WTC11 (cell line): ENCODE measurements at regions not wholly inside any gene's neighbourhood (a gene's known extent, or its start where the extent isn't known, plus 50 kb on each side); places are given as distances from the start of the nearest gene placed in this dataset.

ENCODE experiments used
- ATAC-seq: fragments of 200-7000 bp; cut with Tn5 transposase; 2 replicates; pipeline ENCODE4 v1.10.0; 2021; ENCODE audit warnings: mild to moderate bottlenecking, moderate library complexity
- CTCF ChIA-PET: fragments of 300-600 bp; sonication (Branson Sonifier 250); formaldehyde crosslinking; loops from one replicate; lab custom pipeline; 2021; ENCODE audit warnings: antibody characterized with exemption; lab: Charles Lee
- POLR2A ChIA-PET: fragments of 350-600 bp; sonication (Branson Sonifier 250); formaldehyde crosslinking; loops from one replicate; lab custom pipeline; 2021; ENCODE audit warnings: antibody characterized with exemption; lab: Charles Lee
- DNase-seq: peaks from one replicate; pipeline ENCODE4 v3.0.0; 2021; ENCODE audit warnings: low spot score
- H3K27ac Mint-ChIP-seq: 2 replicates; pipeline ENCODE4 v1.8.0; 2021; ENCODE audit warnings: mixed read lengths
- H3K27me3 Mint-ChIP-seq: 2 replicates; pipeline ENCODE4 v1.8.0; 2021; ENCODE audit warnings: low read depth, mild to moderate bottlenecking, moderate library complexity, mixed read lengths
- H3K36me3 Mint-ChIP-seq: 2 replicates; pipeline ENCODE4 v1.8.0; 2021; ENCODE audit warnings: mixed read lengths
- H3K4me1 Mint-ChIP-seq: 2 replicates; pipeline ENCODE4 v1.8.0; 2022; ENCODE audit warnings: mixed read lengths
- H3K4me3 Mint-ChIP-seq: 2 replicates; pipeline ENCODE4 v1.8.0; 2021; ENCODE audit warnings: mild to moderate bottlenecking, moderate library complexity, mixed read lengths
- H3K9me3 Mint-ChIP-seq: 2 replicates; pipeline ENCODE4 v1.8.0; 2021; ENCODE audit warnings: mixed read lengths
- MXD4 ChIP-seq: fragments of 250-450 bp; sonication (Bioruptor Pico); IDR thresholded peaks from 2 replicates; pipeline ENCODE4 v1.8.0; 2021; ENCODE audit warnings: mild to moderate bottlenecking, moderate library complexity, borderline replicate concordance
- NFE2L1 ChIP-seq: sonication (generic); formaldehyde crosslinking; IDR thresholded peaks from 2 replicates; pipeline ENCODE4 v1.8.1; 2023; ENCODE audit warnings: missing genetic modification reagents
- OVOL2 ChIP-seq: fragments of 250-450 bp; sonication (Bioruptor Pico); IDR thresholded peaks from 2 replicates; pipeline ENCODE4 v1.9.0; 2021; ENCODE audit warnings: mild to moderate bottlenecking, borderline replicate concordance
- SMAD4 ChIP-seq: sonication (generic); formaldehyde crosslinking; IDR thresholded peaks from 2 replicates; pipeline ENCODE4 v1.8.0; 2022; ENCODE audit warnings: mild to moderate bottlenecking, missing genetic modification reagents
- TEAD4 ChIP-seq: sonication (generic); formaldehyde crosslinking; IDR thresholded peaks from 2 replicates; pipeline ENCODE4 v1.8.0; 2022; ENCODE audit warnings: mild to moderate bottlenecking, missing genetic modification reagents
- ZNF219 ChIP-seq: sonication (generic); formaldehyde crosslinking; IDR thresholded peaks from 2 replicates; pipeline ENCODE4 v1.8.0; 2023; ENCODE audit warnings: missing genetic modification reagents, mild to moderate bottlenecking, borderline replicate concordance
- ZNF317 ChIP-seq: sonication (generic); formaldehyde crosslinking; IDR thresholded peaks from 2 replicates; pipeline ENCODE4 v1.8.1; 2023; ENCODE audit warnings: low read depth, mild to moderate bottlenecking, moderate library complexity, missing genetic modification reagents, borderline replicate concordance
- ZNF416 ChIP-seq: fragments of 250-450 bp; sonication (Bioruptor Pico); IDR thresholded peaks from 2 replicates; pipeline ENCODE4 v1.9.0; 2021; ENCODE audit warnings: mild to moderate bottlenecking, inconsistent platforms
- TF ChIP-seq, protein P1 (sequence below): sonication (generic); formaldehyde crosslinking; IDR thresholded peaks from 2 replicates; pipeline ENCODE4 v1.8.1; 2023; ENCODE audit warnings: mild to moderate bottlenecking, missing genetic modification reagents, moderate library complexity
- TF ChIP-seq, protein P2 (sequence below): sonication (generic); formaldehyde crosslinking; IDR thresholded peaks from 2 replicates; pipeline ENCODE4 v1.8.1; 2022; ENCODE audit warnings: mild to moderate bottlenecking, missing genetic modification reagents, moderate library complexity, borderline replicate concordance
- TF ChIP-seq, protein P3 (sequence below): fragments of 250-450 bp; sonication (Bioruptor Pico); IDR thresholded peaks from 2 replicates; pipeline ENCODE4 v1.9.0; 2021; ENCODE audit warnings: mild to moderate bottlenecking, borderline replicate concordance
- TF ChIP-seq, protein P4 (sequence below): fragments of 250-450 bp; sonication (Bioruptor Pico); IDR thresholded peaks from 2 replicates; pipeline ENCODE4 v1.9.0; 2021; ENCODE audit warnings: mild to moderate bottlenecking
- TF ChIP-seq, protein P5 (sequence below): sonication (generic); formaldehyde crosslinking; IDR thresholded peaks from 2 replicates; pipeline ENCODE4 v1.8.1; 2023; ENCODE audit warnings: mild to moderate bottlenecking, moderate library complexity, missing genetic modification reagents
- TF ChIP-seq, protein P6 (sequence below): sonication (generic); formaldehyde crosslinking; conservative IDR thresholded peaks from 2 replicates; pipeline ENCODE4 v1.8.1; 2023; ENCODE audit warnings: mild to moderate bottlenecking, low read depth, missing genetic modification reagents, moderate library complexity
- TF ChIP-seq, protein P7 (sequence below): fragments of 250-450 bp; sonication (Bioruptor Pico); conservative IDR thresholded peaks from 2 replicates; pipeline ENCODE4 v1.9.0; 2021; ENCODE audit warnings: mild to moderate bottlenecking
- TF ChIP-seq, protein P8 (sequence below): sonication (generic); formaldehyde crosslinking; IDR thresholded peaks from 2 replicates; pipeline ENCODE4 v1.8.1; 2023; ENCODE audit warnings: mild to moderate bottlenecking, missing genetic modification reagents, moderate library complexity

DNA sequence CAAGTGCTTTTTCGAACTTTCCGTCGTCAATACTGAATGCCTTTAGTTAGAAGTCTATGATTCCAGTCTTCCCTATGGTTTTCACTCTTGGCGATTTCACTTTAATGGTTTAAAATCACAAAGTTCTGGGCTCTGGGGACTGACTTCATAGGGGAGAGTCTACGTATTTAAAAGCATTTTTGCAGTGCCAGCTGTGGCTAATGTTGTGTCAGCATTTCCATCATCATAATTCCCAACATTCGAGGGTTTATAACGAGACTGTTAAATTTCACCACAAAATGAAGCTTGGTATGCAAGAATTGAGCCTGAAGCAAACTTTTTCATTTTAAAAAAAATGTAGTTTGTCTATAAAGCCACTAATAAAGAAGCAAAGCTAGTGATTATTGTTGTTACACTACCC lies 242.7 kb downstream of the SOX4 start:
- H3K9me3 Mint-ChIP-seq, result 0 out of 2 replicates have a peak, but pooled peaks cover 4% of the 10 kb centered on the region
- peaks cover 66% of the 10 kb centered on the region for H3K4me1 Mint-ChIP-seq
- ChIA-PET POLR2A (interaction anchor here (1.8 kb wide), 1 partner anchor 11 kb away, joined by 4 read pairs; no protein-coding TSS in a partner anchor), CTCF (no interaction called here)
- H3K27me3 Mint-ChIP-seq, result no peaks in the 10 kb centered on the region
- TF ChIP-seq, protein P1, sequence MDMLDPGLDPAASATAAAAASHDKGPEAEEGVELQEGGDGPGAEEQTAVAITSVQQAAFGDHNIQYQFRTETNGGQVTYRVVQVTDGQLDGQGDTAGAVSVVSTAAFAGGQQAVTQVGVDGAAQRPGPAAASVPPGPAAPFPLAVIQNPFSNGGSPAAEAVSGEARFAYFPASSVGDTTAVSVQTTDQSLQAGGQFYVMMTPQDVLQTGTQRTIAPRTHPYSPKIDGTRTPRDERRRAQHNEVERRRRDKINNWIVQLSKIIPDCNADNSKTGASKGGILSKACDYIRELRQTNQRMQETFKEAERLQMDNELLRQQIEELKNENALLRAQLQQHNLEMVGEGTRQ (CRISPR knock-in tag), result no peak
- TF ChIP-seq, protein P2, sequence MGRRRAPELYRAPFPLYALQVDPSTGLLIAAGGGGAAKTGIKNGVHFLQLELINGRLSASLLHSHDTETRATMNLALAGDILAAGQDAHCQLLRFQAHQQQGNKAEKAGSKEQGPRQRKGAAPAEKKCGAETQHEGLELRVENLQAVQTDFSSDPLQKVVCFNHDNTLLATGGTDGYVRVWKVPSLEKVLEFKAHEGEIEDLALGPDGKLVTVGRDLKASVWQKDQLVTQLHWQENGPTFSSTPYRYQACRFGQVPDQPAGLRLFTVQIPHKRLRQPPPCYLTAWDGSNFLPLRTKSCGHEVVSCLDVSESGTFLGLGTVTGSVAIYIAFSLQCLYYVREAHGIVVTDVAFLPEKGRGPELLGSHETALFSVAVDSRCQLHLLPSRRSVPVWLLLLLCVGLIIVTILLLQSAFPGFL, result no peak
- TF ChIP-seq, protein P3, sequence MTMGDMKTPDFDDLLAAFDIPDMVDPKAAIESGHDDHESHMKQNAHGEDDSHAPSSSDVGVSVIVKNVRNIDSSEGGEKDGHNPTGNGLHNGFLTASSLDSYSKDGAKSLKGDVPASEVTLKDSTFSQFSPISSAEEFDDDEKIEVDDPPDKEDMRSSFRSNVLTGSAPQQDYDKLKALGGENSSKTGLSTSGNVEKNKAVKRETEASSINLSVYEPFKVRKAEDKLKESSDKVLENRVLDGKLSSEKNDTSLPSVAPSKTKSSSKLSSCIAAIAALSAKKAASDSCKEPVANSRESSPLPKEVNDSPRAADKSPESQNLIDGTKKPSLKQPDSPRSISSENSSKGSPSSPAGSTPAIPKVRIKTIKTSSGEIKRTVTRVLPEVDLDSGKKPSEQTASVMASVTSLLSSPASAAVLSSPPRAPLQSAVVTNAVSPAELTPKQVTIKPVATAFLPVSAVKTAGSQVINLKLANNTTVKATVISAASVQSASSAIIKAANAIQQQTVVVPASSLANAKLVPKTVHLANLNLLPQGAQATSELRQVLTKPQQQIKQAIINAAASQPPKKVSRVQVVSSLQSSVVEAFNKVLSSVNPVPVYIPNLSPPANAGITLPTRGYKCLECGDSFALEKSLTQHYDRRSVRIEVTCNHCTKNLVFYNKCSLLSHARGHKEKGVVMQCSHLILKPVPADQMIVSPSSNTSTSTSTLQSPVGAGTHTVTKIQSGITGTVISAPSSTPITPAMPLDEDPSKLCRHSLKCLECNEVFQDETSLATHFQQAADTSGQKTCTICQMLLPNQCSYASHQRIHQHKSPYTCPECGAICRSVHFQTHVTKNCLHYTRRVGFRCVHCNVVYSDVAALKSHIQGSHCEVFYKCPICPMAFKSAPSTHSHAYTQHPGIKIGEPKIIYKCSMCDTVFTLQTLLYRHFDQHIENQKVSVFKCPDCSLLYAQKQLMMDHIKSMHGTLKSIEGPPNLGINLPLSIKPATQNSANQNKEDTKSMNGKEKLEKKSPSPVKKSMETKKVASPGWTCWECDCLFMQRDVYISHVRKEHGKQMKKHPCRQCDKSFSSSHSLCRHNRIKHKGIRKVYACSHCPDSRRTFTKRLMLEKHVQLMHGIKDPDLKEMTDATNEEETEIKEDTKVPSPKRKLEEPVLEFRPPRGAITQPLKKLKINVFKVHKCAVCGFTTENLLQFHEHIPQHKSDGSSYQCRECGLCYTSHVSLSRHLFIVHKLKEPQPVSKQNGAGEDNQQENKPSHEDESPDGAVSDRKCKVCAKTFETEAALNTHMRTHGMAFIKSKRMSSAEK (CRISPR knock-in tag), result no peak
- TF ChIP-seq SMAD4 (CRISPR knock-in tag), result no peak
- TF ChIP-seq, protein P4, sequence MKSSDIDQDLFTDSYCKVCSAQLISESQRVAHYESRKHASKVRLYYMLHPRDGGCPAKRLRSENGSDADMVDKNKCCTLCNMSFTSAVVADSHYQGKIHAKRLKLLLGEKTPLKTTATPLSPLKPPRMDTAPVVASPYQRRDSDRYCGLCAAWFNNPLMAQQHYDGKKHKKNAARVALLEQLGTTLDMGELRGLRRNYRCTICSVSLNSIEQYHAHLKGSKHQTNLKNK, result no peak
- TF ChIP-seq ZNF317 (CRISPR knock-in tag), result no peak
- no peak for TF ChIP-seq NFE2L1 (CRISPR knock-in tag)
- TF ChIP-seq TEAD4 (CRISPR knock-in tag), result no peak
- ATAC-seq (no peak), DNase-seq (no peak)
- H3K4me3 Mint-ChIP-seq, result peak overlapping the region; percentile 20
- peak overlapping the region; percentile 95 for H3K27ac Mint-ChIP-seq
- peaks cover 11% of the 10 kb centered on the region for H3K36me3 Mint-ChIP-seq

DNA sequence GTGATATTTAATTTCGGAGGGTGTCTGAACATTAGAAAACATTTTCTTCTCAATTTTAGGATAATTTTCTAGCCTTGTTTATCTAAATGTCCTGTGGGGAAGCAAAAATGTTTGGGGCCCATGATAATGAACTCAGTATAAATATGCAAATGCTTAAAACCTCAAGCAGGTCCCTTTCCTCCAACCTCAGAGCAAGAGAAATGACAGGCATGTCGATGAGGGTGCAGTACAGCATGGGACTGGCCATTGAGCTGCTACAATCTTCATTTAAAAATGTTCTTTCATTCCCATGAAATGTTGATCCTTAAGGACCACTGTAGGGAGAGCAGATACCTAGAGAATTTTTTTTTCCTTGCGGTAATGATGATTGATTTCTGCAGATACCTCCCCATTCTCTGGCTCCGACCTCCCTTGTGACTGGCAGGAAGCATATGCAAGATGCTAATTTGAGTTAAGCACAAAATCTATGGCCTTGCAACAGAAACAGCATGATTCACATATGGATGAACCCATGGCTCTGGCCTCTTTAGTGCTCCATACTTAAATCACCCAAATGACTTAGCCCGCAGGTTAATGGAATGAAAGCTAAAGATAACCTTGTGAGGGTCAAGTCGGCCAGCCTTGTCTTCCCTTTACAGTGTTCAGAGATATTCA lies 243.3 kb downstream of the SOX4 start:
- ChIA-PET POLR2A (interaction anchor here (1.8 kb wide), 1 partner anchor 11 kb away, joined by 4 read pairs; no protein-coding TSS in a partner anchor), CTCF (no interaction called here)
- H3K4me3 Mint-ChIP-seq, result peak overlapping the region; percentile 20
- H3K27ac Mint-ChIP-seq, result peak overlapping the region; percentile 95
- ATAC-seq (peak; percentile 65), DNase-seq (no peak)
- H3K4me1 Mint-ChIP-seq, result peaks cover 64% of the 10 kb centered on the region
- H3K36me3 Mint-ChIP-seq, result peaks cover 11% of the 10 kb centered on the region
- no peaks in the 10 kb centered on the region for H3K27me3 Mint-ChIP-seq
- 0 out of 2 replicates have a peak, but pooled peaks cover 4% of the 10 kb centered on the region for H3K9me3 Mint-ChIP-seq
- no peak for TF ChIP-seq MXD4
- TF ChIP-seq ZNF219 (CRISPR knock-in tag), result no peak

DNA sequence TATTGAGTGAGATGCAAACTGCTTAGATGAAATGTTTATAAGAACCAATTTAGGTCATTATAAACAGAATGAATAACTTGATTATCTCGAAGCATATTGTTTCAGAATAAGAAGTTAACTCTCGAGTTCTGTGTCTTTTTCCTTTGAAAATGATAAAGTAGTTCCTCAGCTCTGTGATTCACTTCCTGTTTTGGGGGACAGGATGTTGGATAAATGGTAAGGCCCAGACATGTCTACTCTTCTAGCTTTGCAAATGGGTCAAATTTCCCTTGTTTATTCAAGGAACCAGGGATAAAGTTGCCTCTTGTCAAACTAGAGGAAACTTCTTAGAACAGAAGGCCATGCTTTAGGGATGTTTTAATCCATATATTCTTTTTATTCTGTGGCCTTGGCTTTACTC lies 246.9 kb downstream of the SOX4 start:
- Mint-ChIP-seq H3K4me1 (peaks cover 76% of the 10 kb centered on the region), H3K36me3 (peaks cover 11% of the 10 kb centered on the region), H3K4me3 (no peak overlapping the region), H3K27ac (peak overlapping the region; percentile 51), H3K9me3 (0 out of 2 replicates have a peak, but pooled peaks cover 4% of the 10 kb centered on the region), H3K27me3 (no peaks in the 10 kb centered on the region)
- POLR2A ChIA-PET, result no interaction called here
- no peak for DNase-seq
- CTCF ChIA-PET, result interaction anchor here (0.6 kb wide), 1 partner anchor 95 kb away, joined by 4 read pairs; no protein-coding TSS in a partner anchor
- no peak for ATAC-seq
- TF ChIP-seq OVOL2 (CRISPR knock-in tag) (no peak), ZNF416 (no peak)
- TF ChIP-seq, protein P5, sequence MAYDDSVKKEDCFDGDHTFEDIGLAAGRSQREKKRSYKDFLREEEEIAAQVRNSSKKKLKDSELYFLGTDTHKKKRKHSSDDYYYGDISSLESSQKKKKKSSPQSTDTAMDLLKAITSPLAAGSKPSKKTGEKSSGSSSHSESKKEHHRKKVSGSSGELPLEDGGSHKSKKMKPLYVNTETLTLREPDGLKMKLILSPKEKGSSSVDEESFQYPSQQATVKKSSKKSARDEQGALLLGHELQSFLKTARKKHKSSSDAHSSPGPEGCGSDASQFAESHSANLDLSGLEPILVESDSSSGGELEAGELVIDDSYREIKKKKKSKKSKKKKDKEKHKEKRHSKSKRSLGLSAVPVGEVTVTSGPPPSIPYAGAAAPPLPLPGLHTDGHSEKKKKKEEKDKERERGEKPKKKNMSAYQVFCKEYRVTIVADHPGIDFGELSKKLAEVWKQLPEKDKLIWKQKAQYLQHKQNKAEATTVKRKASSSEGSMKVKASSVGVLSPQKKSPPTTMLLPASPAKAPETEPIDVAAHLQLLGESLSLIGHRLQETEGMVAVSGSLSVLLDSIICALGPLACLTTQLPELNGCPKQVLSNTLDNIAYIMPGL (CRISPR knock-in tag), result no peak
- TF ChIP-seq, protein P6, sequence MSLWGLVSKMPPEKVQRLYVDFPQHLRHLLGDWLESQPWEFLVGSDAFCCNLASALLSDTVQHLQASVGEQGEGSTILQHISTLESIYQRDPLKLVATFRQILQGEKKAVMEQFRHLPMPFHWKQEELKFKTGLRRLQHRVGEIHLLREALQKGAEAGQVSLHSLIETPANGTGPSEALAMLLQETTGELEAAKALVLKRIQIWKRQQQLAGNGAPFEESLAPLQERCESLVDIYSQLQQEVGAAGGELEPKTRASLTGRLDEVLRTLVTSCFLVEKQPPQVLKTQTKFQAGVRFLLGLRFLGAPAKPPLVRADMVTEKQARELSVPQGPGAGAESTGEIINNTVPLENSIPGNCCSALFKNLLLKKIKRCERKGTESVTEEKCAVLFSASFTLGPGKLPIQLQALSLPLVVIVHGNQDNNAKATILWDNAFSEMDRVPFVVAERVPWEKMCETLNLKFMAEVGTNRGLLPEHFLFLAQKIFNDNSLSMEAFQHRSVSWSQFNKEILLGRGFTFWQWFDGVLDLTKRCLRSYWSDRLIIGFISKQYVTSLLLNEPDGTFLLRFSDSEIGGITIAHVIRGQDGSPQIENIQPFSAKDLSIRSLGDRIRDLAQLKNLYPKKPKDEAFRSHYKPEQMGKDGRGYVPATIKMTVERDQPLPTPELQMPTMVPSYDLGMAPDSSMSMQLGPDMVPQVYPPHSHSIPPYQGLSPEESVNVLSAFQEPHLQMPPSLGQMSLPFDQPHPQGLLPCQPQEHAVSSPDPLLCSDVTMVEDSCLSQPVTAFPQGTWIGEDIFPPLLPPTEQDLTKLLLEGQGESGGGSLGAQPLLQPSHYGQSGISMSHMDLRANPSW (CRISPR knock-in tag), result no peak
- TF ChIP-seq, protein P7, sequence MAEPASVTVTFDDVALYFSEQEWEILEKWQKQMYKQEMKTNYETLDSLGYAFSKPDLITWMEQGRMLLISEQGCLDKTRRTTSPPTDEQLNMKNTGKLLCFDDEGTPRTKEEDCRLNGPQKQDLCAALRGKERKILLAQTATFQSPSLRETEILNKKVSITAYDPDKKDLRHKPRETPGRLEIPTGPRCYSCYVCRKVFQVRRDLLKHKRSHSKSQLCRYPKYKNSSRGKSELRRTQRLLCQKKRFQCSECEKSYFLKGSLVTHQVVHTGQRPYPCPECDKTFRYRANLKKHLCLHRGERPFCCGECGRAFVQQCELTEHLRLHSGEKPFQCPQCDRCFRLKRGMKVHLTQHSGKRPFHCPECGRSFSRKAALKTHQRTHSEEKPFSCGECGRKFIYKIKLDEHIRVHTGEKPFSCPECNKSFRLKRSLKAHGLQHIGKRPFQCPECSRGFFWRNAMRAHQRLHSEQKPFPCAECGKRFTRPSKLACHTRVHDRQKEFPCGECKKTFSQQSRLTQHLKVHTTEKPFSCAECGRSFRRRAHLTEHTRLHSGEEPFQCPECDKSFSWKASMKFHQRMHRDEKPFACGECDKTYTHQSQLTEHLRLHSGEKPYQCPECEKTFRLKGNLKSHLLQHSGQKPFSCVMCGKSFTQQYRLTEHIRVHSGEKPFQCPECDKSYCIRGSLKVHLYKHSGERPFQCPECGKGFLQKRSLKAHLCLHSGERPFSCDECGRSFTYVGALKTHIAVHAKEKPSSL (CRISPR knock-in tag), result no peak
- TF ChIP-seq, protein P8, sequence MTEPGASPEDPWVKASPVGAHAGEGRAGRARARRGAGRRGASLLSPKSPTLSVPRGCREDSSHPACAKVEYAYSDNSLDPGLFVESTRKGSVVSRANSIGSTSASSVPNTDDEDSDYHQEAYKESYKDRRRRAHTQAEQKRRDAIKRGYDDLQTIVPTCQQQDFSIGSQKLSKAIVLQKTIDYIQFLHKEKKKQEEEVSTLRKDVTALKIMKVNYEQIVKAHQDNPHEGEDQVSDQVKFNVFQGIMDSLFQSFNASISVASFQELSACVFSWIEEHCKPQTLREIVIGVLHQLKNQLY (CRISPR knock-in tag), result no peak
